Hepatic stellate cell (primary cell): ENCODE measurements at regions not wholly inside any gene's neighbourhood (a gene's known extent, or its start where the extent isn't known, plus 50 kb on each side); places are given as distances from the start of the nearest gene placed in this dataset.

Experiments used
- DNase-seq: peaks from one replicate; pipeline ENCODE4 v3.0.0; 2011; ENCODE audit warnings: low spot score

GRCh38 chr2:217085543-217085942 lies 225.7 kb upstream of the TNP1 start:
- no peak for DNase-seq

GRCh38 chr2:217081799-217082198 lies 221.9 kb upstream of the TNP1 start:
- DNase-seq: no peak

GRCh38 chr2:217079165-217079564 lies 219.3 kb upstream of the TNP1 start:
- no peak for DNase-seq

- no peak for DNase-seq
These were observed 218.1 kb upstream of the TNP1 start for GRCh38 chr2:217077831-217078407.

GRCh38 chr2:217076657-217077232 lies 216.9 kb upstream of the TNP1 start:
- DNase-seq: no peak

- DNase-seq: no peak
These were observed 216.2 kb upstream of the TNP1 start for GRCh38 chr2:217076058-217076435.

GRCh38 chr2:217075268-217076057 lies 215.6 kb upstream of the TNP1 start:
- no peak for DNase-seq

- no peak for DNase-seq
These were observed 214.9 kb upstream of the TNP1 start for GRCh38 chr2:217074576-217075255.

GRCh38 chr2:217071416-217071815 lies 211.6 kb upstream of the TNP1 start:
- no peak for DNase-seq

- no peak for DNase-seq
These were observed 210.7 kb upstream of the TNP1 start for GRCh38 chr2:217070611-217071010.

- no peak for DNase-seq
These were observed 210.2 kb upstream of the TNP1 start for GRCh38 chr2:217070043-217070430.

- DNase-seq: no peak
These were observed 209.6 kb upstream of the TNP1 start for GRCh38 chr2:217069263-217070042.

GRCh38 chr2:217068677-217069250 lies 208.9 kb upstream of the TNP1 start:
- no peak for DNase-seq

- no peak for DNase-seq
These were observed 207.9 kb upstream of the TNP1 start for GRCh38 chr2:217067787-217068186.

GRCh38 chr2:217066510-217067270 lies 206.8 kb upstream of the TNP1 start:
- no peak for DNase-seq

- DNase-seq: peak; percentile 39
These were observed 206.0 kb upstream of the TNP1 start for GRCh38 chr2:217065695-217066405.

GRCh38 chr2:217065012-217065290 lies 205.1 kb upstream of the TNP1 start:
- DNase-seq: no peak

GRCh38 chr2:217064234-217065011 lies 204.6 kb upstream of the TNP1 start:
- DNase-seq: no peak

GRCh38 chr2:217063238-217063755 lies 203.4 kb upstream of the TNP1 start:
- DNase-seq: no peak

- DNase-seq: no peak
These were observed 202.9 kb upstream of the TNP1 start for GRCh38 chr2:217062768-217063167.
